Head of caudate nucleus (tissue), 42 donors: ENCODE measurements at regions not wholly inside any gene's neighbourhood (a gene's known extent, or its start where the extent isn't known, plus 50 kb on each side); places are given as distances from the start of the nearest gene placed in this dataset.

Source experiments
- DNase-seq, 42 donors: peaks; one replicate each; pipeline versions ENCODE4 v3.0.0 to v3.0.0-alpha.2; 2020 to 2021; ENCODE audit warnings: mixed read lengths in 7 of 42
- intact Hi-C: fragments of 100-400 bp; cut with DNase I; formaldehyde crosslinking; loops from one replicate; pipeline ENCODE4 v1.15.0; 2022

DNA sequence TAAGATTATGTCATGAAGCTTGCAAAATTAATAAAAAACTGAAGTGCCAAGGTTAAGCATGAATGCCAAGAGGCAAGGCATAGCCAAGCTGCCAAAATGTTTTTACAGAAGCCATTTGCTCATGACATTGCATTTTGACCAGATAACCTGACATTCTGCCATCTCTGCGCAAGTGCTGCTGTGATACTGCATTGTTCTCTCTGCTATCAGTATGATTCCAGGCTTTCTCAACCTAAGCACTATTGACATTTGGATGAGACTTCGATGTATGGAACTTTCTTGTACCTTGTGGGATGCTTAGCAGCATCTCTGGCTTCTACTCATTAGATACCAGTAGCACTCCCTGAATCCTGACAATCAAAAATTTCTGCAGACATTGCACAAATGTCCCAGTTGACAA lies 139.2 kb downstream of the RASSF9 start:
- DNase-seq: no peak
- intact Hi-C loops: no loop called here

GRCh38 chr12:85698937-85699336 lies 137.3 kb downstream of the RASSF9 start:
- DNase-seq: no peak
- intact Hi-C loops: no loop called here

- no peak for DNase-seq
- intact Hi-C loops: no loop called here
Measured at GRCh38 chr12:85708775-85709174, 127.4 kb downstream of the RASSF9 start.

- no peak for DNase-seq
- intact Hi-C loops: no loop called here
Measured at GRCh38 chr12:85711735-85712390, 124.3 kb downstream of the RASSF9 start.

DNA sequence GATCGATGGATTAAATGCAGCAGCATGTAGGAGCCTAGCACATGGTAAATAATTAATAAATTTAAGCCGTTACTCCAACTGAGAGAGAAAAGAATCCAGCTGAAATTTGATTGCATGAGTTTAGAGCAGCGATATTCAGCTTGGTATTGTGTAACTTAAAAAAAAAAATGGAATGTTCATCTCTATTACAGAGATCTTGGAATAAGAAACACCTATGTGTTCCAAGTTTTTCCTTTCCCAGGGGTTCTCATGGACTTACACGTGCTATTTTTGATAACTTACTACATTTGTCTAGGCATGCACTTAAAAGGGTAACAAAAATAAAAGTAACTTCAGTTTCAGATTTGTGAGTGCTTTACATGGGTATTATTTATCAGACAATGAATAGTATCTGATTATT lies 122.8 kb downstream of the RASSF9 start:
- intact Hi-C loops: no loop called here
- DNase-seq: no peak

- no peak for DNase-seq
- intact Hi-C loops: no loop called here
Measured at GRCh38 chr12:85714425-85714824, 121.8 kb downstream of the RASSF9 start.

DNA sequence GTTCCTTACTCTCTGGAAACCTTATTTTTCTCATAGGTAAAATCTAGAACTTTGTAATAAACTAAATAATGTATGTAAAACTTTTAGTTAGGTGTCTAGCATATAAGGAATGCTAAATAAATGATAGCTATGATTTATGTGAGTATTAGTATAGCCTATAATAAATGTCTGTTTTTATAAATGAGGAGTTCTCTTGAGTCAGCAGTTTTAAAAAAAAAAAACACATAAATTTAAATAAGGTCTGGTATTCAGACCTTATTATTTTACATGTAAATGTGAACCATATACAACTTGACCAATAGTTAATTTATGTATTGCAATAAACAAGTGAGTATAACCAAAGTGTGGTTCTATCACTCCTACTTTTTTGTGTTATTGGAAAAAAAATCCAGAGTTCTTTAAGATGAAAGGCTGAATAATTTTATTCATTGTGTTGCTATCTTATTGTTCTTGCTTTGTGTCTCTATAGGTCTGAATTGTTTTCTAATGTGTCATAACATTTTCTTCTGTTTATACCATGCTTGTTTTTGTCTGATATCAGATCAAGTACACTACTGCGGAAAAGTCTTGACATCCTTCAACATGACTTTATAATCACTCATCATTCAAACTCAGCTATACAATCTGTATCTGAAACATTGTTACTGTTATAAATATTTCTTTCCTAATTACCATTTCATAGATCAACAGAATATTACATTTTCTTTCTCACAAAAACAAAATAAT lies 115.7 kb downstream of the RASSF9 start:
- intact Hi-C loops: no loop called here
- no peak for DNase-seq

DNA sequence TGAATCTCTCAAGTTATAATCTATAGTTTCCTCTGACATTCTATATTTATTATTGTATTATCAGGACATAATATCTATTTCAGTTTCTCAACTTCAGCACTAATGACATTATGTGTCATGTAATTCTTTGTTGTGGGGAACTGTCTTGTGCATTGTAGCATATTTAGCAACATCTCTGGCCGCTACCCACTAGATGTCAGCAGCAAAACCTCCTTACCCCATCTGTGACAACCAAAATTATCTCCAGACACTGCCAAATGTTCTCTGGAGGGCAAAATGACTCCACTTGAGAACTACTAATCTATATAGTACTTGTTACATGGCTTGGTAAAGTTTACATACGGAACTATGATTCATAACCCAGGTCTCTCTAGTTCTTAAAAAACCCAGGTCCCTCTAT lies 110.2 kb downstream of the RASSF9 start:
- intact Hi-C loops: no loop called here
- DNase-seq: no peak

- DNase-seq: no peak
- intact Hi-C loops: no loop called here
Measured at GRCh38 chr12:85733221-85733840, 102.9 kb downstream of the RASSF9 start.

DNA sequence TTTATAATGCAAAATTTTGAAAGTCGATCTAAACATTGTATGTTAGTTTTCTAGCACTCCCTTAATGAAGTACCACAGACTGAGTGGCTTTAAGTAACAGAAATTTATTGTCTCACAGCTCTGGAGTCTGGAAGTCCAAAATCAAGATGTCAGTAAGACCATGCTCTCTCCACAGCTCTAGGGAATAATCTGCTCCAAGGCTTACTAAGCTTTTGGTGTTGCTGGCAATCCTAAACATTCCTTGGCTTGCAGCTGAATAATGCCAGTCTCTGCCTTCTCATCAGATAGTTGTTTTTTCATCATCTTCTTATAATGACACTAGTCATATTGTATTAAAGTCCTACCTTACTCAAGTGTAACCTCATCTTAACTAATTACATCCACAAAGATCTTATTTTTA lies 102.2 kb downstream of the RASSF9 start:
- intact Hi-C loops: no loop called here
- DNase-seq: no peak

- DNase-seq: no peak
- intact Hi-C loops: no loop called here
Measured at GRCh38 chr12:85740186-85740585, 96.0 kb downstream of the RASSF9 start.

DNA sequence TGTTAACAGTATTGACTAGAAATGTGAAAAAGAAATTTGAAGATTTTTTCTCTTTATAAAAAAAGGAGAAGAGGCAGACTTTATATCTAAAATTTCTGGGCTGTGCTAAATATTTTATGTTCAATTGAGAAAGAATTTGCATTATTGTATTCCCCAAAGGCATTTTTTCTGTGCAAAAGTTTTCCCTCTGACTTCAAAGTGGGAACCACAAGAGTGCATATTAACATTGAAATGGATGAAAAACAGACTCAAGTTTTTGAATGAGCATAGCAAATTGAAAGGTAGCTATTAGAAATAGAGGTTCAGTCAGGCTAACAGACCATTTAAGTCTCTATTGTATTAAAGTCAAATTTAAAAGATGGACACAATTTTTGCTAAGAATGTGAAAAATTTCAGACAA lies 95.2 kb downstream of the RASSF9 start:
- no peak for DNase-seq
- intact Hi-C loops: no loop called here

DNA sequence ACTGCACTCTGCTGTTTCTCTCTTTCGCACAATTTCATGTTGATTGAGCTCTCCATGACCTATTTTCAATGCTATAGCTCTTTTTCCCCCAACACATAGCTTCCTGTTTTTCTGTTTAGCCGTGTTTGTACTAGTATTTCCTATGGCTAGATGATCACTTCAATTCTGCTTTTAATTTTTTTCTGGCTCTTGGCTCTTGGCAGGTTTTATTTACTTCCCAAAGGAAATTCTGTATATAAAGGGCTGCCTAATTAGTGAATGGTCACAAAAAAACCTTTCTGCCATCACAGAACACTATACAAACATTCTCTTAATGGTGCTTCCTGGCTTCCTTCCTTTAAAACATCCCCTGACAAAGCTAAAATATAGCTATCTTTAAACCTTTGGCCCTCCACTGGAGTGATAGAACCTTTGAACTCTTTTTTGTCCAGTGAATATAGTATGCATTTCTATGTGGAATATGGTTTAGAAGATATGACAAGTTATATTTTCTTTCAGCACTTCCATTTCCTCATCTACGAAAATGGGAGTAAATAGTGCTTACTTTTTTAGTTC lies 88.2 kb downstream of the RASSF9 start:
- intact Hi-C loops: no loop called here
- no peak for DNase-seq
